GM18858 (cell line): ENCODE measurements at regions not wholly inside any gene's neighbourhood (a gene's known extent, or its start where the extent isn't known, plus 50 kb on each side); places are given as distances from the start of the nearest gene placed in this dataset.
A peak's percentile ranks its signal among the peaks of the same experiment; 100 is the strongest.

Source experiments
- ATAC-seq: cut with Tn5 transposase; IDR thresholded peaks from one replicate; pipeline ENCODE4 v1.9.1; 2021; ENCODE audit not compliant: unreplicated experiment

DNA sequence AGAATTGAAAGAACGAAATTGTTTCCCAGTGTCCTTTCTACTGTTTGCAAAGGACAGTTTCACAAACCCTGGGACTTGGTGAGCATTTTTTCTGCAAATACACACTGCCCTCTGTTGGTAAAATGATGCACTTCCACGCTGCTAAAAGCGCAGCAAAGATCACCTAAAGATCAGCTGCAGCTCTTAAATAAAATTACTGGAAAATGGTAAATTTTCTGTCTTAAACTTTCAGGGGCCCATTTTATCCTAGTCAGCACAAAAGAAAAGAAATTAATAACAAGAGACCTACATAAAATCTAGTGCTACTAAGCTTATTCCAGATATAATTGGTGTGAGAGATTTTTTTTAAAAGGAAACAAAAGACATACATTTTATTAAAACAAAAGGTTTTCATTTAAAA, 566.0 kb downstream of the CAAP1 start:
- ATAC-seq, result peak; percentile 75

DNA sequence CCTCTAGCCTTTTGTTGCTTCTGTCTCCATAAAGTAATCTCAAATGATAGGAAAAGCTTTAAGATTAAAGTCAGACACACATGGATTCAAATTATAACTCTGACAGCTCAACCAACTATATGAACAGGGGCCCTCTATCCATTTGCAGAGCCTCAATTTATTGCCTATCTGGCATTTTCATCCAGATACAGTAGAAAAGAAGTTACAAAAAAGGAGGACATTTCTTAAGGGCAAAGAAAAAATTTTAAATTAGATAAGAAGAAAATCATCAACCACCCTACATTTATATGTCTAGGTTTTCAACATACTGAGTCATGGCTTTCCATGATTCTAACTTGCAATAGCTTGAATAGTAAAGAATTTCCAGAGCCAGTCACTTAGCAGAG, 567.2 kb downstream of the CAAP1 start:
- ATAC-seq, result no peak

DNA sequence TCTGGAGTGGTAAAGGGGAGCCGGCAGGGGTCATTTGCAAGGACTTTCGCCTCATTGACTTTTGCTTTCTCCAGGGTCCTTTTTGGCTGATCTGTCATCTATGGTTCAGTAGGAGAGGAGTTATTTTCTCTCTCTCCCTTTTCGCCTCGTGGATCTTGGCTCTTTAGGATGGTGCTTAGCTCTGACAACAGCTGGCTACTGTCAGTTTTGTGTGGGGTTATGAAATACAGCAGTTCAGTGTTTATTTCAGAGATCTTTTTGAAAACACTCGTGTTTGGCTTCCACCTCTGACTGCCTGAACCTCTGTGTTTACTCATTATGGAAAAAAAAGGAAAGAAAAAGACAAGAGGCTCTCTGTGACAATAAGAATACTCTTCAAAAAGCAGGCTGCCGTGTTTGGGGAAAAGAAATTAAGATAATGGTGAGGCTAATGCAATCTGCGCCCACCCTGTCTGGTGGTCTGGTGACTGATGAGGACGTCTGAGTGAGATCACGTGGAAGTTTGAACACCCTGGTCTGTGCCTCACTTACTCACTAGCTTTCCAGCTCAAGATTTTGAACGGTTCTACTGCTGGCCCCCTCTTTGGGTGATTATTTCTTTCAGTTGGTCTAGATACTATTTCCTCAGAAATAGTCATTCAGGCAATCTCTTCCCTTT, 567.7 kb downstream of the CAAP1 start:
- ATAC-seq, result no peak

DNA sequence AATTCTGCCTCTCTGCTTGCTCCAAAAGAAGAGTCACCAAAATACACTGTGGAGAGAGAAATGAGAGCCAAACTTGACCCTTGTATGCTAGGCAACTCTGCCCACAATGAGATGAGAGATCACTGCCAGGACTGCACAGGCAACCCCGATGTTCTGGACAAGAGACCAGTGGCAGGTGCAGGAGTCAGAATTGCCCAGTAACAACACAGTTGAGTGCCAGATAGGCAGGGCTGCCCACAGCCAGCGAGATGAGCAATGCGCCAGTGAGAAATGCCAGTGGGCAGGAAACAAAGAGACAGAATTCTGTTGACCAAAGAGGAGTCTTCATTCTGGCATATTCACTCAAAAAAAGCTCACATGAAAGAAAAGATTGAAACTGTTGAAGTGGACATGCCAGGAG, 570.7 kb downstream of the CAAP1 start:
- ATAC-seq, result no peak

DNA sequence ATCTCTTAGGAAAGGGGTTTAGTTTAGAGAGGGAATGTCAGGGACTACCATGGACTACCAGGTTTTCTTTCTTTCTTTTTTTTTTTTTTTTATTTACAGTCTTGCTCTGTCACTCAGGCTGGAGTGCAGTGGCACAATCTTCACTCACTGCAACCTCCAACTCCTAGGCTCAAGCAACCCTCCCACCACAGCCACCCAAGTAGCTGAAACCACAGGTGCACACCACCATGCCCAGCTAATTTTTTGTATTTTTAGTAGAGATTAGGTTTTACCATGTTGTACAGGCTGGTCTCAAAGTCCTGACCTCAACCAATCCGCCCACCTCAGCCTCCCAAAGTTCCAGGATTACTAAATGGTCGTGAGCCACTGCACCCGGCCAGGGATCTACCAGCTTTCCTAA, 572.7 kb downstream of the CAAP1 start:
- no peak for ATAC-seq

DNA sequence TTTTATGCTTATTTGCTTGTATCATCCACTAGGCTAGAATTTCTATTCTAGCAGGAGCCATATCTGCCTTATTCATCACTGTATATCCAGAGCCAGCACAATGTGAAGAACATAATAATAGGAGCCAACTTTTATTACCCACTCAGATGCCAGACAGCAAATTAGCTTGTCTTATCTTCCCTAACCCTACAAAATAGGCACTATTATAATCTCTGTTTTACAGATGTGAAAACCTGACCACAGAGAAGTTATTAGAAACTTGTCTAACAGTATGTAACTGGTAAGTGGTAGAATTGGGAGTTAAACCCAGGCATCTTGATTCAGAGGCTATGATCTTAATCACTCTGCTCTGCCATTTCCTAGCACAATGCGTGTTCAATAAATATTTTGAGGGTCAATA, 579.5 kb downstream of the CAAP1 start:
- no peak for ATAC-seq

DNA sequence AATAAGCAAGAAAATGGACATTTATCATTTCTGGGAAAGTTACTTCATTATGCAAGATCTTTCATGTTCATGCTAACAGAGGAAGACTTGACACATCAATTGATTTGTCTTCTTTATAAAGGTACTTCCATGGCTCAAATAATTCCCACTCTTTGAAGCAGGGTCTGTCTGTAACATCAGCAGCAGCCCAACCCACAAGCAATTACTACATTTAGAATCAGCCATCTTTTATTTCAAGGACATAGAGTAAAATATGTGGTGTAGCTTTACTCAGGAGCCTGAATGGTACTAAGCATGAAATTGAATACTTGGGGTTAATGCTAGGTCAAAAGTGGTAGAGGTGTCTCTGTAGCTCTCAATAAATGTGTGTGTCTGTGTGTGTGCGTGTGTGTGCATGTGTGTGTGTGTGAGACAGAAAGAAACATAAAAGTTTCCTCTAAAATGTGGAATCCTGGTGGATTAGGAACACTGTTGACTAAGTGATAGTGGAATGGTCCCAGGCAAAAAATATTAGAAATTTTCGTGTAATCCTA, 581.1 kb downstream of the CAAP1 start:
- no peak for ATAC-seq

DNA sequence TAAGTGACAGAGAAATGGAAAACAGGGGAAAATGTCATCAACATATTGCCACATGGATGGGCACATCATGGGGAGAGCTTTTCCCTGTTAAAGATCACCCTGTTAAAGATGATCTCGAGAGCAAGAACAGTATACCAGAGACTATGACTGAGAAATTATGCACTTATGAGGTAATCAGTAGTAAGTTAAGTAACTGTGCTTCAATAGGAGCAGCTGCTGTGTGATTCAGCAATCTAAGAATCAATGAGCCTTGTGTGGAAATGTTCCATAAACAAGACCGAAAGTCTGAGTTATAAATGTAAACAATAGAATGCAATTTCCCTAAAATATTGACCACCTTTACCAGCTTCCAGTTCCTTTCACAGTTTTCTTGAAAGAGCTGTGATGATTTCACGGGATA, 582.3 kb downstream of the CAAP1 start:
- ATAC-seq, result no peak

DNA sequence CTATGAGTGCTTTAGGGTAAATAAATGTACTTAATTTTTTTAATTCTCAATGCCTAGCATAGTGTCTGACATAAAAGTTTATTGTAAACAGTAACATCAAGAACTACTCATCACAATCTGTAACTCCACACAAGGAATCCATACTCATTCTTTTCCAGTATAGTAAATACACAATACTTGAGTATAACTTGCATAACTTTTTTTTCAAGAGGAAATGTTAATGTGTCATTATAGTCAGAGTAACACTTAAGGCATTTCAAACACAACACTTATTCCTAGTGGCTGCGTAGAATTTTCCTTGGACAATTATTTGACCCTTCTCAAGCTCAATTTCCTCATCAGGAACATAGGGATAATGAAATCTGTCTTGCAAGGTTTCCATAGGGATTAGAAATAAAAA, 584.3 kb downstream of the CAAP1 start:
- ATAC-seq, result no peak

DNA sequence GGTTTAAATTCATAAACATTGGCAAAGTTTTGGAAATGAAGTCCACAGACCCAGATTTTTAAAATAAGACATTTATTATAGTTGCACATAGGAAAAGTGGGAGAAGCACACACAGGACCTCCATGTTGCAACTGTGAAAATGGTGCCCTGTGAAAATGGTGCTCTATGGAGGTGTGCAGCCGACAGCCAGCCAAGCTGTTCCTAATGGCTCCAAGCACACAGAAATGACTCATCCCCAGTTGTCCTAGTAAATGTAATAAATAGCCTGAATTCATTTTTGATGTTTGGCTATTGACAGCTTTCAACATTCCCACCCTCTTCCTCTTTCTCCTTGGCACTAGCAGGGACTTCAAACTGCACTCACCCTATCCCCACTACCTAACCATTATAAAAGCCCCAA, 590.9 kb downstream of the CAAP1 start:
- no peak for ATAC-seq

DNA sequence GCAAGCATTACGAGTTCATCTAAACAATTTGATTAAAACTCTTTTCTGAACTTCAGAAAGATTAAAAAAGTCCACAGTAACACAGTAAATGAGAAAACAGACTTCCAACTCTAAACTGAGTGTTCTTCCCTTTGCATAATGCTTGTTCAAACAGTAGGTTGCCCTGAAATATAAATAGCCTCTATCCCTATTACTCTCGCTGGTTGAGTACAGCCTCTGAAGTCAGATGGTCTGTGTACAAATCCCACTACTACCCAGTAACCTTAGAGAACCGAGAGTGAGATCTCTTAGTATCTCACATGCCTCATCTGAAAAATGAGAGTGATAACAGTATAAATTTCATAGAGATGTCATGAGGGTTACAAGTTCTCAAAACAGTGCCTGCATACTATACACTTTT, 591.6 kb downstream of the CAAP1 start:
- no peak for ATAC-seq

DNA sequence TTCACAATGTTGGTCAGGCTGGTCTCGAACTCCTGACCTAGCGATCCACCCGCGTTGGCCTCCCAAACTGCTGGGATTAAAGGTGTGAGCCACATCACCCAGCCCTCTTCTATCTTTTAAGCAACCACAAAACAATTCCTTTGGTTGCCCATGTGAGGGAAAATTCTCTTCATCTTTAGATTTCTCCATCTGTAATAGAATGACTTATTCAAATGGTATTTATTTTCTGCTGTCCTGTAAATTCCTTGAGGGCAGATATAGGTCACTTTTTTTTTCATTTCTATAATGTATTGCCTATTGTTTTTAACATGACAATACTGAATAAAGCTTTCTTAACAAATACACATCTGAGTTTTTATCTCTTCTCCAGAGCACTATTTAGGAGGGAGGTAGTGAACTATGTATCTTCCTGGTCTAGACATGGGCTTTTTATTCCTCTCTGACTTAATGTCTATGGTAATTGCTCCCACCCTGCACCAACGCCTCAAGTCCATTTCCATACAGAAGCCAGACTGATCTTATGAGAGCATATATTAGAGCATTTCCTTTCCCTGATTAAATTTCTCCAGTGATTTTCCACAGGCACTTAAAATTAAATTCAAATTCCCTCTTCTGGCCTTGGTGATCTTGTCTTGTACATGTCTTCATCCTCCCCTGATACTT, 595.6 kb downstream of the CAAP1 start:
- ATAC-seq, result no peak

DNA sequence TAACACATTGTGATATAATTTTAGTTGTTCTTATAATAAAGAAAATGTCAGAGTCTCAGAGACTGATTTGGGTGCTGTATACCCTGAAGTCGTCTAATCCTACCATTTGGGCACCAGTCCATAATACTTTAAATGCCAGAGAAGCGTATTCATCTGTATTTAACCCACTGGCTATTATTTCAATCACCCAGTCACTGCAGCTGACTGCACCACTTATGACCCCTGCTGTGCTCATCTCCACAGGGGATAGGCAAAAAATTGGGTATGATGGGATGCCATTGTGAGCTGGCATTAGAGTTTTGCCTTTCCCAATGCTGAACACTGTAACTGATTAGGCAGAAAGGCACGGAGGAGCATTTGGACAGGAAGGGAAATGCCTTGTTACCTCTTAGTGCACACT, 599.7 kb downstream of the CAAP1 start:
- ATAC-seq, result no peak

DNA sequence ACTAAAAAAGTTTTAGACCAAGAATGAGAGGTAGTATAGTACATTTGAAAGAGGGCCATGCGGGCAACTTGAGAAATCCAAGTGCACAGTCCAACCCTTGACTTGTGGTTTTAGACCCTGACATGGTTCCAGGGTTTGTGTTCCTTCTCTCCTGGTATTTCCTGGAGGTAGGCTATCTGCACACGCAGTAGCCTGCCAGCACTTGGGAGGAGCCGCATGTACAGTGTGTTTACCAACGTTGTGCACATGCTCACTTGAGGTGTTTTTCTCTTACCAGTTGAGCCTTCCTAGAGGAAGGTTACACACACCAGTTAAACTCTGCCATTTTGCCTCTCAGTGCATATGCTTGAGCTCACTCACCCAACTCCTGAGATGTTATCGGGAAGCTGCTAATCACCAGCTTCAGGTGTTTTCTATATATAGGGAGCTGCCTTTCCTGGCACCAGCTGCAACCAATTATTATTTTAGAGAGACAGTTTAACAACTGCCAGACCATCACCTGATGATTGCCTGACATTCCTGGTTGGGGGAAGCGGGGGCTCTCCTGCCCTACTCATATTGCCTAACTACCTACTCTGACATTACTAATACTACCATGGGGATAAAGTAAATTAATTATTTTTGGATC, 593.4 kb upstream of the TUSC1 start:
- no peak for ATAC-seq

DNA sequence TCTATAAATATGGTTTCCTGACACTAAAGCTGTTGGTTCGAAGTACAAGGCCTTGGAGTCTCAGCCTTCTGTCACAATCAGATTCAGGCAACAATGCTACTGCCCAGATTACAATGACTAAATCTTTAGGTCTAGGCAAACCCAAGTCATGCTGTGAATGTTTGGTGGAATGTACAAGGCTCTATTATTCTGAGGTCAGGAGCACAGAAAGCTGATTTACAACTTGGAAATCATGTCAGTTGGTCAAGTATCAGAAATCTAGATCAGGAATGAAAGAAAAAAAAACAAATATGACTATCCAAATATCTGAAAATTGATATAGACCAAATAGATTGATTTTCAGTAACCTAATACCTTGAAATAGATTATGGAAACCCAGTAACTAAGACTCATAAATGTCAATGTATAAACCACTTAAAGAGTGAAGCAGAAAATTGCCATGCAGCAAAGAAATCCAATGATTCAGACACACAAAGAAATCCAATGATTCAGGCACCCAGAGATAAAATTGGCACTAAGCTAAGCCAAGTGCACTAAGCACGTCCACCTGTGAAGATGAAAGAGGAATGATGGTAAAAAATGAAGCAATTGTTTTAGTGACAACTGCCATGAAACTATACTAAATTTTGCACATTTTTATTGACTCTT, 588.0 kb upstream of the TUSC1 start:
- ATAC-seq, result no peak

DNA sequence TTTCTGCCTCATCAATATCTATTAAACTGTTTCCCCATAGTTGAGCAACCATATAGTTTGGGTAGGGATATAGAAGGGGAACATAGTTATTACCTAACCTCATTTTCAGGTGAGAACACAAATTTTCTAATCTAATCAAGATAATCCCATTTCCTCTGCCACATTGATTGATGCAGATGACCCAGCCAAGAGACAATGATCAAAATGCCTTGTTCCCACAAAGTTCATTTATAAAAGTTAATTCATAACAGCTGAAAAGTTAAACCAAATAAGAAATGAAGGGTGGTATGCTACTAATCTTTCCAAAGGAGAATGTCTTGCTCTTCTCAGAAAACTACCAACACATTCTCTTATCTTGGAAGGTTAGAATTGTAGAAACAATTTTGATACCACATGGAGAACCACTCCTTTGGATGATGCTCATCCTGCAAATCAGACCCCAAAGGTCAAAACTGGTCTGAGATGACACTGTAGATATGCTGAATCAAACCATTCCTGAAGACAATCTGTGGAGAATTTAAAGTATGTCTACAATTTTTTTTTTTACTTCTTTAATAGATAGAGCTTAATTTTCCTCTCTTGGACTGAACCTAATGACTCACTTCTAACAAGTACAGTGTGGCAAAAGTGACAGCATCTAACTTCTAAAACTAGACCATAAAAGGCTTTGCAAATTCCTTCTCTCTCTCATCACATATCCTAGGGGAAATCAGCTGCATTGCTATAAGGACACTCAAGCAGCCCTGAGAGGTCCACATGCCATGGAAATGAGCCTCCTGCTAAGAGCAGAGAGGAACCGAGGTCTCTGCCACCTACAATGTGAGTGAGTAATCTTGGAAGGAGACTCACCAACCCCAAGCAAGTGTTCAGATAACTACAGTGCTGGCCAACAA, 586.7 kb upstream of the TUSC1 start:
- no peak for ATAC-seq

DNA sequence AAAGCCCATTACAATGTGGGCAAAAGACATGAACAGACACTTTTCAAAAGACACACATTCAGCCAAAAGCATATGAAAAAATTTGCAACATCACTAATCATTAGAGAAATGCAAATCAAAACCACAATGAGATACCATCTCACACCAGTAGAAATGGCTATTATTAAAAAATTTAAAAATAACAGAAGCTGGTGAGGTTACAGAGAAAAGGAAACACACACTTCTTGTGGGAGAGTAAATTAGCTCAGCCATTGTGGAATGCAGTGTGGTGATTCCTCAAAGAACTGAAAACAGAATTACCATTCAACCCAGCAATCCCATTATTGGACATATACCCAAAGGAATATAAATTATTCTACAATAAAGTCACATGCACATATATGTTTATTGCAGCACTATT, 585.2 kb upstream of the TUSC1 start:
- no peak for ATAC-seq

DNA sequence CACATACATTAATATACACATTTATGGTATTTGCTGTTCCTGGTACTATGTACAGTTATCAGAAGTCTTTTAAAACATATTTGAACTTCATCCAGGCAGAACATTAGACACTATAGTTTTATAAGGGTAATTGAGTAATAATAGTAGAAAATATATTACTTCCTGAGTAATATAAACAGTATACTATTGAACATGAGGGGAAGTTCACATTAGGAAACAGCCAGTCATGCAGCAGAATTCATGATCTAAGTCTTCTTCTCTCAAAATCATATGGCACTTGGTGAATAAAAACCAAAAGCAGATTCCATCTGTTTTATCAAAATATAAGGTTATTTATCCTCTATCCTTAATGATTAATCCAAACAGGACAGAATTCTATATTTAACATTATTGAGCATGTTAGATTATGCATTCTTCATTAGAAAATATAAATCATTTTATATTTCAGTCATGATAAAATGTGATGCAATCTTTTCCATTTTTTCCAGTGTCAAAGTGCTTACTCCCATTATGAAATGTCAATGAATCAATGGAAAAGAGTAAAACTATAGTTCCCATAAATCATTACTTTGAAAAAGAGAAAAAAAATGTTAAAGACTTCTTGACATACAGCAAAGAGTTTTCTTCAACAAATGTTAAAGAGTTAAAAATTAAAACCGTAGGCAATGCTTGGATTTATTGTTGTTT, 584.3 kb upstream of the TUSC1 start:
- no peak for ATAC-seq

DNA sequence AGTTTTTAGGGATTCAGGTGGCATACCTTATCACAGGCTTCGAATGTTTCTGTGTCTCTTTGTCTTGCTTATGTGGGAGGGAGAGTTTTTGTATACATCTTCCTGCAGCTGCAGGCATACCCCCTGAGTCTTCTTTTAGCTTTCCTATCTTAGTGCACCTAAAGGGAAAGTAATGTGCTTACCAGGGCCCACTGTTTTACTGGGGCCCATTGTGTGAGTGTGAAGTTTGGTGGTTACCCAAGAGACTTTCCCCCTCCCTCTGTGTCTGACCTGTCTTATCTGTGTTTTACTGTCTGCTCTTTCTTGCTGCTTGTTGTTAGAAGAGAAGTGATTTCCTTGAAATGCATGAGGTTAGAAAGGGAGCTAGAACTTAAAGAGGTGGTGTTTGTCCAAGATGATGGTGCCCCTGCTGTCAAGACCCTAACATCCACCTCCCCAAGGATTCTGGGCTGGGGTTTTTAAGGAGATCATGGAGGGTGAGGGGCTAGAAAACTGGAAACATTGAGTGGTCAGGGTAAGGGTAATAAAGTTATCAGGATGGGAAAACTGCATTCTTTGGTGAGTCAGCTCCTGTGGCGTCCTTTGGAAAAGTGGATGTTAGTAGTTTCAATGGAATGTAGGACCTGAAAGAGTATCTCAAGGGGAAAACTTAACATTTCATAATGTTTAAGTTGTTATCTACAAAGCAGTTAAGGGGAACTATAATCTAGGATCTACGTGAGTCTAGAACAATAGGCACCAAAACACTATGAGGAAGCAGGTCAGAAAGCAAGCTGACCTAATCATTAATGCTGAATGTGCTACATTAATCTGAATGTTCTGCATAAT, 583.5 kb upstream of the TUSC1 start:
- ATAC-seq, result no peak
